SK-N-SH (cell line): ENCODE measurements at regions not wholly inside any gene's neighbourhood (a gene's known extent, or its start where the extent isn't known, plus 50 kb on each side); places are given as distances from the start of the nearest gene placed in this dataset.

Experiments used
- CTCF ChIA-PET: fragments of 300-600, 350-600 bp; formaldehyde crosslinking; extraction: SDS; loops from one replicate; lab custom pipeline; 2021; lab: Yijun Ruan, JAX
- POLR2A ChIA-PET: fragments of 350-600 bp; sonication (Branson Sonifier 250); formaldehyde crosslinking; extraction: SDS; loops from one replicate; lab custom pipeline; 2020; ENCODE audit warnings: antibody characterized with exemption, inconsistent platforms; lab: Yijun Ruan, JAX
- DNase-seq: peaks from one replicate; pipeline ENCODE4 v3.0.0; 2012
- H2AFZ ChIP-seq: fragments of 200-600 bp; sonication (generic); 2 replicates; pipeline ENCODE4 v1.8.1; 2016; ENCODE audit warnings: antibody characterized with exemption, mild to moderate bottlenecking, low read depth
- H3F3A ChIP-seq: fragments of 200-600 bp; sonication (generic); replicated peaks from 2 replicates; pipeline ENCODE3; 2016; ENCODE audit warnings: antibody characterized with exemption, mild to moderate bottlenecking; ENCODE audit not compliant: insufficient read depth
- H3K27ac ChIP-seq, 2 experiments: fragments of 200-500 bp in 1 of 2; fragments of 200-600 bp in 1 of 2; sonication (Bioruptor generic) in 1 of 2; sonication (generic), shearing (Covaris generic) in 1 of 2; 2 replicates each; pipeline versions ENCODE4 v1.5.1 to v1.6.1; 2014 to 2016; ENCODE audit warnings: low read depth in 2 of 2, inconsistent platforms in 1 of 2, low read length in 1 of 2, mild to moderate bottlenecking in 1 of 2, mixed read lengths in 1 of 2
- H3K27me3 ChIP-seq: fragments of 200-600 bp; sonication (generic), shearing (Covaris generic); 2 replicates; pipeline ENCODE4 v1.6.1; 2016; ENCODE audit warnings: mixed run types; ENCODE audit not compliant: insufficient read depth
- H3K36me3 ChIP-seq, 2 experiments: fragments of 200-500 bp in 1 of 2; fragments of 200-600 bp in 1 of 2; sonication (Bioruptor generic) in 1 of 2; sonication (generic) in 1 of 2; replicated peaks in 1 of 2; 2 replicates each; pipeline versions ENCODE3 to v1.5.1; 2014 to 2016; ENCODE audit warnings: low read length in 1 of 2, mild to moderate bottlenecking in 1 of 2; ENCODE audit not compliant: insufficient read depth in 2 of 2, control insufficient read depth in 1 of 2
- H3K4me1 ChIP-seq, 2 experiments: fragments of 200-500 bp in 1 of 2; fragments of 200-600 bp in 1 of 2; sonication (Bioruptor generic) in 1 of 2; sonication (generic), shearing (Covaris generic) in 1 of 2; 2 replicates each; pipeline versions ENCODE4 v1.5.1 to v1.6.1; 2014 to 2016; ENCODE audit warnings: low read depth in 1 of 2, low read length in 1 of 2, mixed run types in 1 of 2; ENCODE audit not compliant: insufficient read depth in 2 of 2, control insufficient read depth in 1 of 2
- H3K4me2 ChIP-seq: fragments of 200-600 bp; sonication (generic), shearing (Covaris generic); 2 replicates; pipeline ENCODE4 v1.6.1; 2017; ENCODE audit warnings: mixed run types
- H3K4me3 ChIP-seq, 2 experiments: fragments of 200-500 bp in 1 of 2; fragments of 200-600 bp in 1 of 2; sonication (Bioruptor generic) in 1 of 2; sonication (generic), shearing (Covaris generic) in 1 of 2; 2 replicates each; pipeline versions ENCODE4 v1.5.1 to v1.8.1; 2014 to 2016; ENCODE audit warnings: low read depth in 2 of 2, inconsistent platforms in 1 of 2, low read length in 1 of 2, mild to moderate bottlenecking in 1 of 2, mixed read lengths in 1 of 2, moderate library complexity in 1 of 2
- H3K79me2 ChIP-seq: fragments of 200-600 bp; sonication (generic); 2 replicates; pipeline ENCODE4 v1.8.1; 2017; ENCODE audit warnings: mild to moderate bottlenecking; ENCODE audit not compliant: insufficient read depth
- H3K9ac ChIP-seq: fragments of 200-600 bp; sonication (generic); 2 replicates; pipeline ENCODE4 v1.6.1; 2017; ENCODE audit warnings: mixed run types
- H3K9me2 ChIP-seq: fragments of 200-600 bp; sonication (generic); 2 replicates; pipeline ENCODE4 v1.6.1; 2017; ENCODE audit warnings: mixed run types
- H3K9me3 ChIP-seq: fragments of 200-600 bp; sonication (generic); 2 replicates; pipeline ENCODE4 v1.6.1; 2017; ENCODE audit warnings: mixed run types, mild to moderate bottlenecking, moderate library complexity
- H4K20me1 ChIP-seq: fragments of 200-600 bp; sonication (generic); 2 replicates; pipeline ENCODE4 v1.6.1; 2017; ENCODE audit warnings: mild to moderate bottlenecking, mixed run types; ENCODE audit not compliant: insufficient read depth
- CHD2 ChIP-seq: fragments of 150-350 bp; IDR thresholded peaks from 2 replicates; pipeline ENCODE4 v1.6.1; 2018; ENCODE audit warnings: low read length; ENCODE audit not compliant: partially characterized antibody
- FOSL2 ChIP-seq: IDR thresholded peaks from 2 replicates; pipeline ENCODE4 v1.4.0; 2012; ENCODE audit warnings: low read depth, mild to moderate bottlenecking, moderate library complexity, borderline replicate concordance
- GATA2 ChIP-seq: sonication (generic); formaldehyde crosslinking; IDR thresholded peaks from 2 replicates; pipeline ENCODE4 v1.5.0; 2020; ENCODE audit warnings: mild to moderate bottlenecking, missing genetic modification reagents
- JUND ChIP-seq: IDR thresholded peaks from 2 replicates; pipeline ENCODE4 v1.4.0; 2012
- MEF2A ChIP-seq: IDR thresholded peaks from 2 replicates; pipeline ENCODE4 v1.4.0; 2012; ENCODE audit warnings: low read depth, borderline replicate concordance
- MXI1 ChIP-seq: IDR thresholded peaks from 2 replicates; pipeline ENCODE4 v1.6.1; 2012; ENCODE audit warnings: mild to moderate bottlenecking, low read depth, low read length, improper control_type of control experiment
- NRF1 ChIP-seq: IDR thresholded peaks from 2 replicates; pipeline ENCODE4 v1.6.1; 2012; ENCODE audit warnings: low read depth, mild to moderate bottlenecking, low read length
- SIN3A ChIP-seq: IDR thresholded peaks from 2 replicates; pipeline ENCODE4 v1.6.1; 2012; ENCODE audit warnings: low read depth, mild to moderate bottlenecking, low read length, moderate library complexity, borderline replicate concordance
- SMC3 ChIP-seq: IDR thresholded peaks from 2 replicates; pipeline ENCODE4 v1.6.1; 2012; ENCODE audit warnings: low read depth, low read length, improper control_type of control experiment
- TCF12 ChIP-seq: IDR thresholded peaks from 2 replicates; pipeline ENCODE4 v1.4.0; 2012
- TEAD4 ChIP-seq: IDR thresholded peaks from 2 replicates; pipeline ENCODE4 v1.4.0; 2012; ENCODE audit warnings: mild to moderate bottlenecking, borderline replicate concordance; ENCODE audit not compliant: insufficient read depth
- USF2 ChIP-seq: fragments of 150-350 bp; IDR thresholded peaks from 2 replicates; pipeline ENCODE4 v1.6.1; 2017; ENCODE audit warnings: antibody characterized with exemption, low read length, low read depth, borderline replicate concordance
- YY1 ChIP-seq: IDR thresholded peaks from 2 replicates; pipeline ENCODE4 v1.4.0; 2012; ENCODE audit warnings: low read depth, mild to moderate bottlenecking
- ZBTB33 ChIP-seq: IDR thresholded peaks from 2 replicates; pipeline ENCODE4 v1.4.0; 2012; ENCODE audit warnings: low read depth, borderline replicate concordance
- WGBS: methylation state at CpG from one replicate; pipeline ENCODE4 v1.1.6; 2017; ENCODE audit warnings: low lambda C conversion rate; 5-methylcytosine and 5-hydroxymethylcytosine counted together
- TF ChIP-seq, protein P1 (sequence below): fragments of 150-350 bp; IDR thresholded peaks from 2 replicates; pipeline ENCODE4 v1.6.1; 2016; ENCODE audit warnings: mild to moderate bottlenecking, low read depth, low read length
- TF ChIP-seq, protein P2 (sequence below): fragments of 200-600 bp; sonication (generic); IDR thresholded peaks from 2 replicates; pipeline ENCODE4 v1.6.1; 2017; ENCODE audit warnings: antibody characterized with exemption, mild to moderate bottlenecking, moderate library complexity
- TF ChIP-seq, protein P3 (sequence below): IDR thresholded peaks from 2 replicates; pipeline ENCODE4 v1.4.0; 2012; ENCODE audit warnings: low read depth

- DNase-seq, result no peak
- CTCF ChIA-PET, result interaction anchor here (0.9 kb wide), 1 partner anchor 19 kb away, joined by 3 read pairs; no protein-coding TSS in a partner anchor
- Histone ChIP-seq H3K4me2 (no peak overlapping the region), H3K36me3 (no peaks in the 10 kb centered on the region), H3K9ac (no peak overlapping the region), H3F3A (no peaks in the 10 kb centered on the region), H3K9me2 (no peaks in the 10 kb centered on the region), H3K27ac (no peak overlapping the region), H3K27me3 (no peaks in the 10 kb centered on the region), H2AFZ (no peak overlapping the region), H3K4me1 (no peaks in the 10 kb centered on the region), H4K20me1 (no peaks in the 10 kb centered on the region), H3K79me2 (no peaks in the 10 kb centered on the region), H3K4me3 (no peak overlapping the region), H3K9me3 (peaks cover 5% of the 10 kb centered on the region; the same call in 1 of the 2 replicates)
- POLR2A ChIA-PET, result no interaction called here
- WGBS, result 27% methylated on average over 1 of the region's 1 CpG
- TF ChIP-seq SMC3 (no peak), ZBTB33 (no peak), TCF12 (no peak), YY1 (no peak), GATA2 (no peak), NRF1 (no peak), USF2 (no peak), FOSL2 (no peak), SIN3A (no peak), MXI1 (no peak), CHD2 (no peak), MEF2A (no peak), JUND (no peak), TEAD4 (no peak)
- TF ChIP-seq, protein P1, sequence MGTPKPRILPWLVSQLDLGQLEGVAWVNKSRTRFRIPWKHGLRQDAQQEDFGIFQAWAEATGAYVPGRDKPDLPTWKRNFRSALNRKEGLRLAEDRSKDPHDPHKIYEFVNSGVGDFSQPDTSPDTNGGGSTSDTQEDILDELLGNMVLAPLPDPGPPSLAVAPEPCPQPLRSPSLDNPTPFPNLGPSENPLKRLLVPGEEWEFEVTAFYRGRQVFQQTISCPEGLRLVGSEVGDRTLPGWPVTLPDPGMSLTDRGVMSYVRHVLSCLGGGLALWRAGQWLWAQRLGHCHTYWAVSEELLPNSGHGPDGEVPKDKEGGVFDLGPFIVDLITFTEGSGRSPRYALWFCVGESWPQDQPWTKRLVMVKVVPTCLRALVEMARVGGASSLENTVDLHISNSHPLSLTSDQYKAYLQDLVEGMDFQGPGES, result no peak
- TF ChIP-seq, protein P2, sequence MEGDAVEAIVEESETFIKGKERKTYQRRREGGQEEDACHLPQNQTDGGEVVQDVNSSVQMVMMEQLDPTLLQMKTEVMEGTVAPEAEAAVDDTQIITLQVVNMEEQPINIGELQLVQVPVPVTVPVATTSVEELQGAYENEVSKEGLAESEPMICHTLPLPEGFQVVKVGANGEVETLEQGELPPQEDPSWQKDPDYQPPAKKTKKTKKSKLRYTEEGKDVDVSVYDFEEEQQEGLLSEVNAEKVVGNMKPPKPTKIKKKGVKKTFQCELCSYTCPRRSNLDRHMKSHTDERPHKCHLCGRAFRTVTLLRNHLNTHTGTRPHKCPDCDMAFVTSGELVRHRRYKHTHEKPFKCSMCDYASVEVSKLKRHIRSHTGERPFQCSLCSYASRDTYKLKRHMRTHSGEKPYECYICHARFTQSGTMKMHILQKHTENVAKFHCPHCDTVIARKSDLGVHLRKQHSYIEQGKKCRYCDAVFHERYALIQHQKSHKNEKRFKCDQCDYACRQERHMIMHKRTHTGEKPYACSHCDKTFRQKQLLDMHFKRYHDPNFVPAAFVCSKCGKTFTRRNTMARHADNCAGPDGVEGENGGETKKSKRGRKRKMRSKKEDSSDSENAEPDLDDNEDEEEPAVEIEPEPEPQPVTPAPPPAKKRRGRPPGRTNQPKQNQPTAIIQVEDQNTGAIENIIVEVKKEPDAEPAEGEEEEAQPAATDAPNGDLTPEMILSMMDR, result no peak
- TF ChIP-seq, protein P3, sequence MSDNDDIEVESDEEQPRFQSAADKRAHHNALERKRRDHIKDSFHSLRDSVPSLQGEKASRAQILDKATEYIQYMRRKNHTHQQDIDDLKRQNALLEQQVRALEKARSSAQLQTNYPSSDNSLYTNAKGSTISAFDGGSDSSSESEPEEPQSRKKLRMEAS, result no peak
Measured at GRCh38 chr2:117123362-117123761, 691.1 kb upstream of the DDX18 start.
